Osteocyte (in vitro differentiated cells): ENCODE measurements at regions not wholly inside any gene's neighbourhood (a gene's known extent, or its start where the extent isn't known, plus 50 kb on each side); places are given as distances from the start of the nearest gene placed in this dataset.

Experiments
- DNase-seq: peaks from one replicate; pipeline ENCODE4 v3.0.0; 2021; ENCODE audit warnings: mixed read lengths; ENCODE audit not compliant: unreplicated experiment; ENCODE audit errors: extremely low spot score
- H3K27ac Mint-ChIP-seq: one replicate; pipeline ENCODE4 v1.8.0; 2021; ENCODE audit warnings: mild to moderate bottlenecking, mixed read lengths; ENCODE audit not compliant: unreplicated experiment
- H3K27me3 Mint-ChIP-seq: one replicate; pipeline ENCODE4 v1.8.0; 2021; ENCODE audit warnings: mixed read lengths; ENCODE audit not compliant: unreplicated experiment
- H3K36me3 Mint-ChIP-seq: one replicate; pipeline ENCODE4 v1.8.0; 2021; ENCODE audit warnings: mixed read lengths; ENCODE audit not compliant: unreplicated experiment
- H3K4me1 Mint-ChIP-seq: one replicate; pipeline ENCODE4 v1.8.0; 2021; ENCODE audit warnings: mixed read lengths; ENCODE audit not compliant: unreplicated experiment
- H3K4me3 Mint-ChIP-seq: one replicate; pipeline ENCODE4 v1.8.0; 2021; ENCODE audit warnings: mild to moderate bottlenecking, moderate library complexity, mixed read lengths; ENCODE audit not compliant: unreplicated experiment
- H3K9me3 Mint-ChIP-seq: one replicate; pipeline ENCODE4 v1.8.0; 2021; ENCODE audit warnings: mixed read lengths; ENCODE audit not compliant: unreplicated experiment
- TF ChIP-seq, protein P1 (sequence below): fragments of 200-600 bp; sonication (generic); IDR thresholded peaks from 2 replicates; pipeline ENCODE4 v1.5.0; 2021; ENCODE audit warnings: antibody characterized with exemption, mild to moderate bottlenecking, moderate library complexity

DNA sequence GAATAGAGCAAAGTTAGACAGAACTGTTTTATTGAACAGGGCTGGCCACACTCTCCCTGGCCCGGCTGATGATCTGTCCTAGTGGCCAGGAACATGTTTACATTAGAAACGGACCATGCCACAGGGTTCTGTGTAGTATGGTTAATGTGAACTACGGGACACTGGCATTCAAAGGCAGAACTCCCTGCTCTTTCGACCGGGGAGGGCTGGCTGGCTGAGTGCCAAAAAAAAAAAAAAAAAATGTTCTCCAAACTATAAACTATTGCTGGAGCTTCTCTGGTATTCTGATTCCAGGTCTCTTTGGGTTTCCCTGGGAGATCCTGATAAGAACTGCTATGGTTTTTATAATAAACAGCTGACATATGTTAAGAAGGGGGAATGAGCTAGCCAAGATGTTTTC lies 1262.6 kb upstream of the SORCS1 start:
- Mint-ChIP-seq H3K4me3 (no peak overlapping the region), H3K4me1 (no peaks in the 10 kb centered on the region), H3K9me3 (peaks cover 23% of the 10 kb centered on the region), H3K36me3 (no peaks in the 10 kb centered on the region), H3K27ac (no peak overlapping the region), H3K27me3 (no peaks in the 10 kb centered on the region)
- DNase-seq, result no peak
- TF ChIP-seq, protein P1, sequence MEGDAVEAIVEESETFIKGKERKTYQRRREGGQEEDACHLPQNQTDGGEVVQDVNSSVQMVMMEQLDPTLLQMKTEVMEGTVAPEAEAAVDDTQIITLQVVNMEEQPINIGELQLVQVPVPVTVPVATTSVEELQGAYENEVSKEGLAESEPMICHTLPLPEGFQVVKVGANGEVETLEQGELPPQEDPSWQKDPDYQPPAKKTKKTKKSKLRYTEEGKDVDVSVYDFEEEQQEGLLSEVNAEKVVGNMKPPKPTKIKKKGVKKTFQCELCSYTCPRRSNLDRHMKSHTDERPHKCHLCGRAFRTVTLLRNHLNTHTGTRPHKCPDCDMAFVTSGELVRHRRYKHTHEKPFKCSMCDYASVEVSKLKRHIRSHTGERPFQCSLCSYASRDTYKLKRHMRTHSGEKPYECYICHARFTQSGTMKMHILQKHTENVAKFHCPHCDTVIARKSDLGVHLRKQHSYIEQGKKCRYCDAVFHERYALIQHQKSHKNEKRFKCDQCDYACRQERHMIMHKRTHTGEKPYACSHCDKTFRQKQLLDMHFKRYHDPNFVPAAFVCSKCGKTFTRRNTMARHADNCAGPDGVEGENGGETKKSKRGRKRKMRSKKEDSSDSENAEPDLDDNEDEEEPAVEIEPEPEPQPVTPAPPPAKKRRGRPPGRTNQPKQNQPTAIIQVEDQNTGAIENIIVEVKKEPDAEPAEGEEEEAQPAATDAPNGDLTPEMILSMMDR, result no peak

DNA sequence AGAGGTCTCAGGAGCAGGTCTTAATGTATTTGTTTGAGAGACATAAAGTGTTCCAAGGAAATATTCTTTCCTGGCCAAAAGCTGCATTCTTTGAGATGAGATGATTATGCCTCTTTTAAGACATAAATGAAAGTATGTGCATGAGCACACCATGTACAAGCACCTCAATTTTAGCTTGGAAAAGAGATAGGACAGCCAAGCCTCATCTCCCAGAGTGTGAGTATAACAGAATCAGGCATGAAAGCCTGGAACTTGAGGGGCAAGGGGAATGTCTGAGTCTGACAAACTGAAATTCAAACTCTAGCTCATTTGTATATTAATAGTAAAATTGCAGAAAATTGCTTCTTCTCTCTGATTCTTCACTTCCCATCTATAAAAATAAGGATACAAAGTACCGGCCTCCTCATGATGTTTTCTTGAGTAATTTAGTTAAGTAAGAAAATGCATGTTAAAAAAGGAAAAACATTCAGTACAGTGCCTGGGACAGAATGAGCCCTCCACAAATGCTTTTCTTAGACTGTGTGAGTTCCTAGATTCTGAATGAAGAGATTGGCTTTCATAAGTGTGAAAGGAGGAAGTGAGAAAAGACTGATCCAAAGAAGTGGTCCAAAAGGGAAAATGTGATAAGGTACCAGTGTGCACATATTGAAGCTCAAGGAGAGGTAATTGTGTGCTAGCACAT lies 1260.9 kb upstream of the SORCS1 start:
- no peaks in the 10 kb centered on the region for H3K36me3 Mint-ChIP-seq
- no peak overlapping the region for H3K27ac Mint-ChIP-seq
- peaks cover 18% of the 10 kb centered on the region for H3K9me3 Mint-ChIP-seq
- no peak for DNase-seq
- H3K4me1 Mint-ChIP-seq, result no peaks in the 10 kb centered on the region
- H3K27me3 Mint-ChIP-seq, result no peaks in the 10 kb centered on the region
- no peak overlapping the region for H3K4me3 Mint-ChIP-seq
- TF ChIP-seq, protein P1, result no peak

DNA sequence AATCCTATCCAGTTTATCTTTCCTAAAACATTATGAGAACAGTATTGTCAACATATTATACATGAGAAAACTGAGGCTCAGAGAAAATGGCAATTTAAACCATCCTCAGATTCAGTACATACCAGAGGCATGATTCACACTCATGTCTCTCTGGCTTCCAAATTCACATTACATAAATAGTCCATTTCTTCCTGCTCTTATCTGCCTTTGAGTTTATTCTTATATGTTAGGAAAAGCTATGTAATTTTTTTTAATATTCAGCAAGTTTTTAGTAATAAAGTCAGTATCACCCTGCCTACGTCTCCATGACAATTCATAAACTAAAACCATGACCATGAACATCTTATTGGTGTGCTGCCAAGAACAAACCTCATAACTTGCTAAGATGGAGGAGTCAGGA lies 1260.2 kb upstream of the SORCS1 start:
- TF ChIP-seq, protein P1, result no peak
- H3K4me3 Mint-ChIP-seq, result no peak overlapping the region
- no peaks in the 10 kb centered on the region for H3K4me1 Mint-ChIP-seq
- H3K9me3 Mint-ChIP-seq, result peaks cover 13% of the 10 kb centered on the region
- no peak for DNase-seq
- no peaks in the 10 kb centered on the region for H3K27me3 Mint-ChIP-seq
- H3K27ac Mint-ChIP-seq, result no peak overlapping the region
- H3K36me3 Mint-ChIP-seq, result no peaks in the 10 kb centered on the region

DNA sequence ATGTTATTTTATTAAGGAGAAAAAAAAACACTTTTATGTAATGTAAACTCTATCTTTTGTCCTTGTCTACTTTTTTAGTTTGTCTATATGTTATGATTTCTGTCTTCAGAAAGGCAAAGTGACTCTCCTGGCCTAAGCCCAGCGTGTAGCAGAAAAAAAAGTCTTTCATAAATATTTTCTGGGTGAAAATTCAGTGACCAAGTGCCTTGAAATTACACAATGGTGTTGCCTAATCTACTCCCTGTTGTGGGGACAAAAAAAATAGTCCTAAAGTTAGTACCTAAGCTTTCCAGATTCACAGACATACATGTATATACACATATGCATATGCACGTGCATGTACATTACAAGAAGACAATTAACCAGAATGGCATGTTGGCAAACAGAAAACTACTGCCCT lies 1257.8 kb upstream of the SORCS1 start:
- Mint-ChIP-seq H3K9me3 (peaks cover 13% of the 10 kb centered on the region), H3K36me3 (no peaks in the 10 kb centered on the region), H3K27ac (no peak overlapping the region), H3K4me3 (no peak overlapping the region), H3K27me3 (no peaks in the 10 kb centered on the region), H3K4me1 (no peaks in the 10 kb centered on the region)
- no peak for DNase-seq
- TF ChIP-seq, protein P1, result no peak

DNA sequence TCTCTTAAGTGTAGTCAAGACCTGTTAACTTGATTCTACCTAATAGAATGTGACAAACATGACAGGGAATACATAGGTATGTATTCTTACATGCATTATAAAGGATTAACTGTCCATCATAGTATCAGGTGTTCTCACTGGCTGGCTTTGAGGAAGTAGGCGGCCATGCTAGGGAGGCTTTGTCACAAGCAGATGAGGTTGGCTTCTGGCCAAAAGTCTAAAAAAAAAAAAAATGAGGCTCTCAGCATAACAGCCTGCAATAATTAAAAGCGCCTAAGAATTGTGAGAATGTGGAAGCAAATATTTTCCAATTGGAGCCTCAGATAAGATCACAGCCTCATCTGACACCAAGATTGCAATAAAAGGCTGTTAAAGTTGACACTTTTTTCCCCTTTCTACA lies 1256.8 kb upstream of the SORCS1 start:
- DNase-seq, result no peak
- H3K4me3 Mint-ChIP-seq, result no peak overlapping the region
- H3K36me3 Mint-ChIP-seq, result no peaks in the 10 kb centered on the region
- H3K27ac Mint-ChIP-seq, result no peak overlapping the region
- no peaks in the 10 kb centered on the region for H3K4me1 Mint-ChIP-seq
- peaks cover 13% of the 10 kb centered on the region for H3K9me3 Mint-ChIP-seq
- TF ChIP-seq, protein P1, result no peak
- no peaks in the 10 kb centered on the region for H3K27me3 Mint-ChIP-seq
